SU-DHL-6 (cell line): ENCODE measurements at regions not wholly inside any gene's neighbourhood (a gene's known extent, or its start where the extent isn't known, plus 50 kb on each side); places are given as distances from the start of the nearest gene placed in this dataset.
"Not testable (repeated sequence)": the region's sequence is repeated elsewhere in the genome, so short reads cannot be mapped to it uniquely, and the experiment has no call there.

Experiments
- H2AFZ ChIP-seq: fragments of 200-600 bp; sonication (generic); 2 replicates; pipeline ENCODE4 v1.6.1; 2014; ENCODE audit warnings: low read depth, mild to moderate bottlenecking, moderate library complexity, mixed read lengths, antibody characterized with exemption, low read length; ENCODE audit not compliant: severe bottlenecking
- H3F3A ChIP-seq: fragments of 200-600 bp; shearing (Covaris generic); 2 replicates; pipeline ENCODE4 v1.6.0; 2016; ENCODE audit warnings: antibody characterized with exemption, mild to moderate bottlenecking; ENCODE audit not compliant: insufficient read depth
- H3K27ac ChIP-seq: fragments of 200-600 bp; sonication (generic); 2 replicates; pipeline ENCODE4 v1.5.1; 2016; ENCODE audit warnings: low read depth, mild to moderate bottlenecking, low read length, moderate library complexity, mixed read lengths
- H3K27me3 ChIP-seq: fragments of 200-600 bp; sonication (generic), shearing (Covaris generic); 2 replicates; pipeline ENCODE4 v1.6.0; 2014; ENCODE audit warnings: mild to moderate bottlenecking, low read length
- H3K36me3 ChIP-seq: fragments of 200-600 bp; sonication (generic); 2 replicates; pipeline ENCODE4 v1.6.1; 2014; ENCODE audit warnings: mild to moderate bottlenecking, low read length, mixed read lengths
- H3K4me2 ChIP-seq: fragments of 300-600, 200-600 bp; shearing (Covaris generic), sonication (generic); 2 replicates; pipeline ENCODE4 v1.6.0; 2014; ENCODE audit warnings: low read length, low read depth, mild to moderate bottlenecking; ENCODE audit not compliant: poor library complexity, severe bottlenecking
- H3K4me3 ChIP-seq: fragments of 200-600 bp; sonication (generic); 2 replicates; pipeline ENCODE4 v1.5.1; 2014; ENCODE audit warnings: antibody characterized with exemption, low read length, mild to moderate bottlenecking, mixed read lengths; ENCODE audit not compliant: insufficient read depth, poor library complexity, severe bottlenecking
- H3K79me2 ChIP-seq: fragments of 200-600 bp; sonication (generic); 2 replicates; pipeline ENCODE4 v1.6.1; 2014; ENCODE audit warnings: mild to moderate bottlenecking, low read length, moderate library complexity; ENCODE audit not compliant: insufficient read depth
- H3K9ac ChIP-seq: fragments of 200-600 bp; sonication (generic); 2 replicates; pipeline ENCODE4 v1.7.0; 2014; ENCODE audit warnings: mild to moderate bottlenecking, low read length
- H3K9me2 ChIP-seq: fragments of 200-600 bp; sonication (generic); replicated peaks from 2 replicates; pipeline ENCODE4 v1.6.1; 2014; ENCODE audit warnings: low read length; ENCODE audit not compliant: insufficient read depth
- H3K9me3 ChIP-seq: fragments of 200-600 bp; sonication (generic); 2 replicates; pipeline ENCODE4 v1.6.1; 2014; ENCODE audit warnings: low read length, mixed read lengths; ENCODE audit not compliant: insufficient read depth
- H4K20me1 ChIP-seq: fragments of 200-600 bp; sonication (generic); 2 replicates; pipeline ENCODE4 v1.6.1; 2014; ENCODE audit warnings: low read depth, mild to moderate bottlenecking, antibody characterized with exemption, low read length, moderate library complexity, mixed read lengths
- EZH2phosphoT487 ChIP-seq: fragments of 200-600 bp; sonication (generic), shearing (Covaris generic); conservative IDR thresholded peaks from 2 replicates; pipeline ENCODE4 v1.6.1; 2018; ENCODE audit warnings: mild to moderate bottlenecking, antibody characterized with exemption, low read length, moderate library complexity, mixed read lengths
- TF ChIP-seq, protein P1 (sequence below): fragments of 200-600 bp; sonication (generic); IDR thresholded peaks from one replicate; pipeline ENCODE4 v1.5.1; 2017; ENCODE audit warnings: antibody characterized with exemption, mild to moderate bottlenecking, low read length, moderate library complexity; ENCODE audit not compliant: insufficient read depth, poor library complexity, severe bottlenecking

DNA sequence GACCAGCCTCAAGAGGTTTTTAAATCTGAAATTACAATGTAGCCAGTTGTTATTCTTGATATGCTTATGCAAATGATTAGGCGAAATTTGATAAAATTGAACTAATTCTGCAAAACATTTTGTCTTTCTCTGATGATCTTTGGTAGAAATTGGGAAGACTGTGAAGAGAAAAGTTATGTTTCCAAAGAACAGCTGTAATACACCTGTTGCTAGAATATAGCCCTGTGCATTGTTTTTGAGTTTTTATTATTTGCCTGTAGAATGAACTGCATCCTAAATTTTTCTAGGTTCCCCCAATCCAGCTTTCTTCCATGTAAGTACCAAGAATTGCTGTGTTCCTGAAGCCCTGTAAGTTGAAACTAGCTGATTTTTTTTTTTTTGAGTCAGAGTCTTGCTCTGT lies 81.5 kb upstream of the RHOU start:
- H3F3A ChIP-seq: no peaks in the 10 kb centered on the region
- H3K4me2 ChIP-seq: no peak overlapping the region
- H3K27me3 ChIP-seq: no peaks in the 10 kb centered on the region
- TF ChIP-seq EZH2phosphoT487: no peak
- TF ChIP-seq, protein P1, sequence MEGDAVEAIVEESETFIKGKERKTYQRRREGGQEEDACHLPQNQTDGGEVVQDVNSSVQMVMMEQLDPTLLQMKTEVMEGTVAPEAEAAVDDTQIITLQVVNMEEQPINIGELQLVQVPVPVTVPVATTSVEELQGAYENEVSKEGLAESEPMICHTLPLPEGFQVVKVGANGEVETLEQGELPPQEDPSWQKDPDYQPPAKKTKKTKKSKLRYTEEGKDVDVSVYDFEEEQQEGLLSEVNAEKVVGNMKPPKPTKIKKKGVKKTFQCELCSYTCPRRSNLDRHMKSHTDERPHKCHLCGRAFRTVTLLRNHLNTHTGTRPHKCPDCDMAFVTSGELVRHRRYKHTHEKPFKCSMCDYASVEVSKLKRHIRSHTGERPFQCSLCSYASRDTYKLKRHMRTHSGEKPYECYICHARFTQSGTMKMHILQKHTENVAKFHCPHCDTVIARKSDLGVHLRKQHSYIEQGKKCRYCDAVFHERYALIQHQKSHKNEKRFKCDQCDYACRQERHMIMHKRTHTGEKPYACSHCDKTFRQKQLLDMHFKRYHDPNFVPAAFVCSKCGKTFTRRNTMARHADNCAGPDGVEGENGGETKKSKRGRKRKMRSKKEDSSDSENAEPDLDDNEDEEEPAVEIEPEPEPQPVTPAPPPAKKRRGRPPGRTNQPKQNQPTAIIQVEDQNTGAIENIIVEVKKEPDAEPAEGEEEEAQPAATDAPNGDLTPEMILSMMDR: no peak
- H3K9me3 ChIP-seq: no peaks in the 10 kb centered on the region
- no peaks in the 10 kb centered on the region for H3K36me3 ChIP-seq
- no peak overlapping the region for H2AFZ ChIP-seq
- H3K9ac ChIP-seq: no peak overlapping the region
- no peaks in the 10 kb centered on the region for H3K79me2 ChIP-seq
- no peaks in the 10 kb centered on the region; the same call in 1 of the 2 replicates for H4K20me1 ChIP-seq
- H3K4me3 ChIP-seq: no peak overlapping the region
- H3K27ac ChIP-seq: no peak overlapping the region
- H3K9me2 ChIP-seq: no peaks in the 10 kb centered on the region

DNA sequence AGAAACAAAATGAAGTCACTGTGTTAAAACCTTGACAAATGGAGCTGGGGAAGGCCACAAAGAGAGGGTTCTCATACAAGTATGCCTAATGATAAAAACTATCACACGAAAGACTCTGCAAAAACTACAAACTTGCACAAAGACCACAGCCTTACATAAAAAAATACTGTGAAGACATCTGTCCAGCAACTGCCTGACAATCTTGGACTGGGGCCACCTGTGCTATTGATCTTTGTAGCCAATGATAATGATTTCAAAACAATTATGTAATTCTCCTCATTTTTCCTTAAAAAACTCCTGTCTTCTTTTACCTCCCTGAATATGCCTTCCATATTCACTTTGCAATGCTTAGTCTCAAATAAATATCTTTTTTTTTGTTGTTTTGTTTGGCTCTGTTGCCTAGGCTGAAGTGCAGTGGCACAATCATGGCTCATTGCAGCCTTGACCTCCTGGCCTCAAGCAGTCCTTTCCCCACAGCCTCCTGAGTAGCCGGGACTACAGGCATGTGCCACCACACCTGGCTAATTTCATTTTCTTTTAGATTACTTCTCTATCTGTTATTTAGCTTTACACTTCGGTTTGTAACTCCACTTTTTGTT lies 79.4 kb upstream of the RHOU start:
- no peak for TF ChIP-seq EZH2phosphoT487
- TF ChIP-seq, protein P1: no peak
- Histone ChIP-seq H3K36me3 (no peaks in the 10 kb centered on the region), H3K27me3 (no peaks in the 10 kb centered on the region), H3K27ac (no peak overlapping the region), H3K9me2 (no peaks in the 10 kb centered on the region), H2AFZ (no peak overlapping the region), H3K9me3 (no peaks in the 10 kb centered on the region), H3K4me3 (no peak overlapping the region), H4K20me1 (no peaks in the 10 kb centered on the region; the same call in 1 of the 2 replicates), H3K4me2 (no peak overlapping the region), H3K9ac (no peak overlapping the region), H3K79me2 (no peaks in the 10 kb centered on the region), H3F3A (no peaks in the 10 kb centered on the region)

DNA sequence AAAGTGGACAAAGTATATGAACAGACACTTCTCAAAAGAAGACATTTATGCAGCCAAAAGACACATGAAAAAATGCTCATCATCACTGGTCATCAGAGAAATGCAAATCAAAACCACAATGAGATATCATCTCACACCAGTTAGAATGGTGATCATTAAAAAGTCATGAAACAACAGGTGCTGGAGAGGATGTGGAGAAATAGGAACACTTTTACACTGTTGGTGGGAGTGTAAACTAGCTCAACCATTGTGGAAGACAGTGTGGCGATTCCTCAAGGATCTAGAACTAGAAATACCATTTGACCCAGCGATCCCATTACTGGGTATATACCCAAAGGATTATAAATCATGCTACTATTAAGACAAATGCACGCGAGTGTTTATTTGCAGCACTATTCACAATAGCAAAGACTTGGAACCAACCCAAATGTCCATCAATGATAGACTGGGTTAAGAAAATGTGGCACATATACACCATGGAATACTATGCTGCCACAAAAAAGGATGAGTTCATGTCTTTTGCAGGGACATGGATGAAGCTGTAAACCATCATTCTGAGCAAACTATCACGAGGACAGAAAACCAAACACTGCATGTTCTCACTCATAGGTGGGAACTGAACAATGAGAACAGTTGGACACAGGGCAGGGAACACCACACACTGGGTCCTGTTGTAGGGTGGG lies 73.1 kb upstream of the RHOU start:
- H3K4me2 ChIP-seq: not testable (repeated sequence)

DNA sequence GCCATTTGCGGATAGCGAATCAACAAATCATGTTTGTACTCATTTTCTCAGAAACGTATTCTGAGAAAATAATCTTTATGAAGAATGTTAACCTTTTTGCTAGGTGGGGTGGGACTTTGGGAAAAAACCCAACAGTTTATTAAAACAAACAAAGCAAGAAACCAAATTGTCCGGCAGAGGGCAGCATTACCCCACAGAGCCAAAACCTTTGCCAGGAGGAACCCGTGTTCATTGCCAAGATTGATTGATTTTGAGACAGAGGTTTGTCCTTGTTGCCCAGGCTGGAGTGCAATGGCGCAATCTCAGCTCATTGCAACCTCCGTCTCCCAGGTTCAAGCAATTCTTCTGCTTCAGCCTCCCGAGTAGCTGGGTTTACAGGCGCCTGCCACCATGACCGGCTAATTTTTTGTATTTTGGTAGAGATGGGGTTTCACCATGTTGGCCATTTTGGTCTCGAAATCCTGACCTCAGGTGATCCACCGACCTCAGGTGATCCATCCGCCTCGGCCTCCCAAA lies 70.8 kb upstream of the RHOU start:
- Histone ChIP-seq H3K4me2 (no peak overlapping the region), H4K20me1 (no peaks in the 10 kb centered on the region), H3K27ac (no peak overlapping the region), H3K9me3 (no peaks in the 10 kb centered on the region), H3K36me3 (no peaks in the 10 kb centered on the region), H3K4me3 (no peak overlapping the region), H3K27me3 (no peaks in the 10 kb centered on the region), H3K79me2 (no peaks in the 10 kb centered on the region), H3F3A (no peaks in the 10 kb centered on the region), H3K9me2 (no peaks in the 10 kb centered on the region), H2AFZ (no peak overlapping the region), H3K9ac (no peak overlapping the region)
- no peak for TF ChIP-seq EZH2phosphoT487
- TF ChIP-seq, protein P1: peak; percentile 55

More for the DNA sequence above, 73.1 kb upstream of the RHOU start:
- not testable (repeated sequence) for H3K36me3 ChIP-seq, H3K4me3 ChIP-seq, H3K27me3 ChIP-seq, H3K9me3 ChIP-seq, H3K79me2 ChIP-seq, H3K9ac ChIP-seq, H4K20me1 ChIP-seq, H2AFZ ChIP-seq, H3K9me2 ChIP-seq, H3K27ac ChIP-seq, H3F3A ChIP-seq
